ENCODE measurements at regions not wholly inside any gene's neighbourhood (a gene's known extent, or its start where the extent isn't known, plus 50 kb on each side); places are given as distances from the start of the nearest gene placed in this dataset.

DNA sequence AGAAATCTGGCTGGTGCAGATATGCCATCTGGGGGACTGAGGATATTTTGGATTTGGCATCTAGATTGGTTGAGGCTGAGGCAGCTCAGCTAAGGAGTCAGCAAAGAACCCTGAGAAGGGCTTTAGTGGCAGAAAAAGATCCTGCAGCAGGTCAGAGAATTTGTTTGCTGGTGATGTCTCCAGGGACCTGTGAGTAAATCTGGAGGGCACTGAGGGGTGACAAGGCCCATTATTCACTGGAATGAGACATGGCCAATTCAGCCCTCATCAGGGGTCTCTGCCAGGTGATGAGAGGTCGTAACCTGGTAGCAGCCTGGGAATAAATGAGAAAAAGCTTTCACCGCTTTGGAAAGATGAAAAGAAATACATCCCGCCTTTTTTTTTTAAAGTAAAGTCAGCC is 118.3 kb upstream of the FBXL4 start:
- Histone ChIP-seq H3K79me2 (ENCODE audit: insufficient read depth, low read length) (no peaks in the 10 kb centered on the region), H3K4me3 (replicated peaks in 1 of 2; ENCODE audit: low read depth in 1 of 2, low read length in 2 of 2) (no peak overlapping the region), H4K20me1 (ENCODE audit: insufficient read depth) (no peaks in the 10 kb centered on the region), H3K9me2 (ENCODE audit: insufficient read depth) (no peaks in the 10 kb centered on the region), H3K36me3 (ENCODE audit: control insufficient read depth in 1 of 2, insufficient read depth in 2 of 2, low read length in 2 of 2) (no peaks in the 10 kb centered on the region), H2AFZ (ENCODE audit: low read depth, low read length, poor library complexity, severe bottlenecking) (no peak overlapping the region), H3K9ac (ENCODE audit: low read length) (no peak overlapping the region), H3K27me3 (ENCODE audit: insufficient read depth, low read length) (peaks cover 70% of the 10 kb centered on the region), H3K4me1 (ENCODE audit: control insufficient read depth in 1 of 2, insufficient read depth in 2 of 2, low read length in 2 of 2) (no peaks in the 10 kb centered on the region), H3K9me3 (ENCODE audit: control insufficient read depth in 1 of 2, insufficient read depth in 1 of 2, low read depth in 1 of 2, low read length in 2 of 2) (no peaks in the 10 kb centered on the region), H3K27ac (ENCODE audit: low read depth, low read length) (no peak overlapping the region), H3K4me2 (ENCODE audit: low read length) (no peak overlapping the region)
- TF ChIP-seq ZFX (IDR thresholded peaks at IDR 0.05) (no peak), SIN3A (IDR thresholded peaks at IDR 0.05; ENCODE audit: low read depth) (no peak), CBX3 (IDR thresholded peaks at IDR 0.05; ENCODE audit: low read depth) (no peak), ELF1 (IDR thresholded peaks at IDR 0.05; ENCODE audit: borderline replicate concordance, low read depth) (no peak), CEBPB (IDR thresholded peaks at IDR 0.05; ENCODE audit: low read depth) (no peak), SP1 (IDR thresholded peaks at IDR 0.05; ENCODE audit: low read depth) (no peak), POLR2AphosphoS5 (IDR thresholded peaks at IDR 0.05; ENCODE audit: low read depth, low read length) (no peak), ZNF274 (IDR thresholded peaks at IDR 0.05; ENCODE audit: low read depth, low read length) (no peak), EZH2phosphoT487 (IDR thresholded peaks at IDR 0.05; ENCODE audit: borderline replicate concordance) (no peak), TCF7L2 (IDR thresholded peaks at IDR 0.05; ENCODE audit: borderline replicate concordance, extremely low read depth, insufficient read depth, insufficient read length) (no peak)
- TF ChIP-seq, protein P1, sequence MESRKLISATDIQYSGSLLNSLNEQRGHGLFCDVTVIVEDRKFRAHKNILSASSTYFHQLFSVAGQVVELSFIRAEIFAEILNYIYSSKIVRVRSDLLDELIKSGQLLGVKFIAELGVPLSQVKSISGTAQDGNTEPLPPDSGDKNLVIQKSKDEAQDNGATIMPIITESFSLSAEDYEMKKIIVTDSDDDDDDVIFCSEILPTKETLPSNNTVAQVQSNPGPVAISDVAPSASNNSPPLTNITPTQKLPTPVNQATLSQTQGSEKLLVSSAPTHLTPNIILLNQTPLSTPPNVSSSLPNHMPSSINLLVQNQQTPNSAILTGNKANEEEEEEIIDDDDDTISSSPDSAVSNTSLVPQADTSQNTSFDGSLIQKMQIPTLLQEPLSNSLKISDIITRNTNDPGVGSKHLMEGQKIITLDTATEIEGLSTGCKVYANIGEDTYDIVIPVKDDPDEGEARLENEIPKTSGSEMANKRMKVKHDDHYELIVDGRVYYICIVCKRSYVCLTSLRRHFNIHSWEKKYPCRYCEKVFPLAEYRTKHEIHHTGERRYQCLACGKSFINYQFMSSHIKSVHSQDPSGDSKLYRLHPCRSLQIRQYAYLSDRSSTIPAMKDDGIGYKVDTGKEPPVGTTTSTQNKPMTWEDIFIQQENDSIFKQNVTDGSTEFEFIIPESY (IDR thresholded peaks at IDR 0.05; ENCODE audit: extremely low read depth, insufficient replicate concordance, low read length): no peak
- TF ChIP-seq, protein P2, sequence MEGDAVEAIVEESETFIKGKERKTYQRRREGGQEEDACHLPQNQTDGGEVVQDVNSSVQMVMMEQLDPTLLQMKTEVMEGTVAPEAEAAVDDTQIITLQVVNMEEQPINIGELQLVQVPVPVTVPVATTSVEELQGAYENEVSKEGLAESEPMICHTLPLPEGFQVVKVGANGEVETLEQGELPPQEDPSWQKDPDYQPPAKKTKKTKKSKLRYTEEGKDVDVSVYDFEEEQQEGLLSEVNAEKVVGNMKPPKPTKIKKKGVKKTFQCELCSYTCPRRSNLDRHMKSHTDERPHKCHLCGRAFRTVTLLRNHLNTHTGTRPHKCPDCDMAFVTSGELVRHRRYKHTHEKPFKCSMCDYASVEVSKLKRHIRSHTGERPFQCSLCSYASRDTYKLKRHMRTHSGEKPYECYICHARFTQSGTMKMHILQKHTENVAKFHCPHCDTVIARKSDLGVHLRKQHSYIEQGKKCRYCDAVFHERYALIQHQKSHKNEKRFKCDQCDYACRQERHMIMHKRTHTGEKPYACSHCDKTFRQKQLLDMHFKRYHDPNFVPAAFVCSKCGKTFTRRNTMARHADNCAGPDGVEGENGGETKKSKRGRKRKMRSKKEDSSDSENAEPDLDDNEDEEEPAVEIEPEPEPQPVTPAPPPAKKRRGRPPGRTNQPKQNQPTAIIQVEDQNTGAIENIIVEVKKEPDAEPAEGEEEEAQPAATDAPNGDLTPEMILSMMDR (IDR thresholded peaks at IDR 0.05 in 2 of 3, conservative IDR thresholded peaks at IDR 0.05 in 1 of 3; ENCODE audit: borderline replicate concordance in 1 of 3, insufficient read depth in 1 of 3, low read depth in 2 of 3, low read length in 2 of 3): no peak
- TF ChIP-seq, protein P3, sequence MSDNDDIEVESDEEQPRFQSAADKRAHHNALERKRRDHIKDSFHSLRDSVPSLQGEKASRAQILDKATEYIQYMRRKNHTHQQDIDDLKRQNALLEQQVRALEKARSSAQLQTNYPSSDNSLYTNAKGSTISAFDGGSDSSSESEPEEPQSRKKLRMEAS (IDR thresholded peaks at IDR 0.05): no peak
- no peak for DNase-seq (ENCODE audit: low read depth, low spot score)
- ChIA-PET CTCF (no interaction called here), RAD21 (ENCODE audit: low non-redundant PET in 1 of 2, low total read pairs in 2 of 2, uncharacterized antibody in 2 of 2, unreplicated experiment in 2 of 2) (no interaction called here), POLR2A (no interaction called here)
- no peak for ATAC-seq
- no TSS peak for BruUV-seq (replicated peaks)
- intact Hi-C loops (cut with micrococcal nuclease): no loop called here

All from HCT116 (cell line).